HG03097 (cell line): ENCODE measurements at regions not wholly inside any gene's neighbourhood (a gene's known extent, or its start where the extent isn't known, plus 50 kb on each side); places are given as distances from the start of the nearest gene placed in this dataset.
A peak's percentile ranks its signal among the peaks of the same experiment; 100 is the strongest.

Experiments used
- ATAC-seq: cut with Tn5 transposase; IDR thresholded peaks from one replicate; pipeline ENCODE4 v1.9.1; 2021; ENCODE audit not compliant: unreplicated experiment, low FRiP score

- ATAC-seq: peak; percentile 65
Observed at GRCh38 chr14:95442633-95443021, 73.8 kb downstream of the SYNE3 start.

GRCh38 chr14:95442016-95442632 lies 74.3 kb downstream of the SYNE3 start:
- no peak for ATAC-seq

- no peak for ATAC-seq
Observed at GRCh38 chr14:95440951-95441350, 75.5 kb downstream of the SYNE3 start.

DNA sequence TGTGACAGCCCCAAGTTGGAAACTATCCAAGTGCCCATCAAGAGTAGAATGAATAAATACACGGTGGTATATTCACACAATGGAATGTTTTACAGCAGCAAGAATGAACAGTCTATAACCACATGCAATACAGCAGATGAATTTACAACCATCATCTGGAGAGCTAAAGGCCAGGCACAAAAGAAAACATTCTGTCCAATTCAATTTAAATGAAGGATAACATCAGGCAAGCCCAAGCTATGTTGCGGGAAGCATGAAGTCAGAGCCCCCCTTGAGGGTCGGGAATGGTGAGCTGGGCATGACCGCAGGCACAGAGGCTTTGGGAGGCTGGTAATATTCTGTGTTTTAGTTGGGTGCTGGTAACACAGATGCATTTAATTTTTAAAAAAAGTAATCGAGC lies 76.0 kb downstream of the SYNE3 start:
- no peak for ATAC-seq

GRCh38 chr14:95439881-95440280 lies 76.6 kb downstream of the SYNE3 start:
- no peak for ATAC-seq

DNA sequence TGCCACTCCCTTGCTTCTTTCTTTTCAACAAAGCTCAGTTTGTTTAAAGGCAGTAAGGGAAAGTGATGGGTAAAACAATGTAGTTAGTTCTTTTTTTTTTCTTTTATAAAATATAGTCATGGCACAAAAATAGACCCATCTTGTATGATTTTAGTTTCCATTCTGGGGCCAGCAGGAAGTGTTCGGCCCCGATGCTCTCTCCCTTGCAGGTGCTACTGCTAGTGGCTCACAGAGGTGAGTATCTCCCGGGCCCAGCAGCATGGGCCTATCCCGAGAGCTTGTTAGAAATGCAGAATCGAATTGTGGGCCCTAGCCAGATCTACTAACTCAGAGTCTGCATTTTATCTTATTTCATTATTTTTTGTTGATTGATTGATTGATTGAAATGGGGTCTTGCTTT lies 78.7 kb downstream of the SYNE3 start:
- no peak for ATAC-seq

DNA sequence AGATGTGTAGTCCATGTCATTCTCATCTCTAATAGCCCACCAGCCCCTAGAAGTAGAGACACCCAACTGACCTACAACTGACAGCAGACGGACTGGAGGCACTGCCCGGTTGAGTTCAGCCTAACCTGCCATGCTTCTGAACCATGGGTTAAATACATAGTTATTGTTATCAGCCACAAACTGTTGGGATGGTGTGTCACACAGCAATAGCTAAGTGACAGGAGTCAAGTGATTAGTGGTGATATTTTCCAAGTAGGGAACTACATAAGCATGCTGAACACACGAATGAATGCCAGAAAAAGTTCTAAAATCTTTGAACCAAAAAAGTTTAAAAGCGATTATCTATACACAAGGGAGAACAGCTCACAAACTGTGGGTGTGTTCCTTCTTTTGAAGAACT lies 80.1 kb downstream of the SYNE3 start:
- ATAC-seq: no peak

- ATAC-seq: no peak
Observed at GRCh38 chr14:95434121-95434520, 82.3 kb downstream of the SYNE3 start.

GRCh38 chr14:95433094-95433478 lies 83.4 kb downstream of the SYNE3 start:
- ATAC-seq: no peak

GRCh38 chr14:95432144-95433093 lies 84.0 kb downstream of the SYNE3 start:
- no peak for ATAC-seq

- ATAC-seq: no peak
Observed at GRCh38 chr14:95431199-95432143, 85.0 kb downstream of the SYNE3 start.

DNA sequence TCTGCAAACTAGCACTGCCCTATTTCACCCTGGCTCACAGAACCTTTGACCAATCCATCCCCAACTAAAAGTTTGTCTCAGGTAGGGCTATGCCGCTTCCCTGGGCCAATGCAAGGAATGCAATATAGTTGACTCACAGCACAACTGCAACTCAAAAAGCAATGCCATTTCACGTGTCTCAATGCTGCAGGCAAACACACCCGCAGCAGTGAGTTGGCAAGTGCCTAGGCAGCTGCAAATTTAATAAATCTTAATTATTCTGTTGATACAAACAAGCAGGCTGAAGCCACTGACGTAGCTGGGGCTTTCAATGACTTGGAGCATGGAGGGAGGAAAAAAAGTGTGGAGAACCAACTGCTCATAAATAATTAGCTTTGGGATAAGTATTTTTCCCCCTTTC lies 87.9 kb downstream of the SYNE3 start:
- no peak for ATAC-seq

GRCh38 chr14:95426116-95426475 lies 90.4 kb downstream of the SYNE3 start:
- no peak for ATAC-seq

GRCh38 chr14:95425369-95426115 lies 90.9 kb downstream of the SYNE3 start:
- no peak for ATAC-seq

- no peak for ATAC-seq
Observed at GRCh38 chr14:95424529-95424928, 91.9 kb downstream of the SYNE3 start.

DNA sequence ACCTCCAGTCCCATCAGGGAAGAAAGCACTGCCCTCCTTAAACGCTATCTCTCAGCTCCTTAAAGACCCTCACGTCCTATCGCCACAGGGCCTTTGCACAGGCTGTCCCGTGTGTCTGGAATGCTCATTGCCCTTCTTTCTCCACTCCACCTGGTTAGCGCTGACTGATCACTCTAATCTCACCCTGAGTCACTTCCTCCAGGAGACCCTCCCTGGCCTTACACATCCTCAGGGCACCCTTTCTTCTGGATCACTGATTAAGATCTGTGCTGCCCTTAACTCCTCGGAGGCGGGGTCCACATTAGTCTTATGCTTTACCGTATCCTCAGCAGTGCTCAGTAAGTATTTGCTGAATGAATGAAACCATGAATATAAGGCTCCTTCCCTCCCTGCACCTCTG lies 94.7 kb downstream of the SYNE3 start:
- ATAC-seq: no peak

GRCh38 chr14:95420060-95420459 lies 96.4 kb downstream of the SYNE3 start:
- ATAC-seq: no peak

- no peak for ATAC-seq
Observed at GRCh38 chr14:95419569-95419968, 96.9 kb downstream of the SYNE3 start.

- ATAC-seq: no peak
Observed at GRCh38 chr14:95418858-95419257, 97.6 kb downstream of the SYNE3 start.

- ATAC-seq: no peak
Observed at GRCh38 chr14:95417492-95417891, 97.8 kb upstream of the CLMN start.
